ENCODE measurements at regions not wholly inside any gene's neighbourhood (a gene's known extent, or its start where the extent isn't known, plus 50 kb on each side); places are given as distances from the start of the nearest gene placed in this dataset.

- TF ChIP-seq CTCF (IDR thresholded peaks at IDR 0.05; ENCODE audit: low read depth, low read length, missing input control) (no peak), EGR1 (IDR thresholded peaks at IDR 0.05; ENCODE audit: low read depth in 2 of 2) (no peak), YY1 (IDR thresholded peaks at IDR 0.05) (no peak)
- TF ChIP-seq, protein P1, sequence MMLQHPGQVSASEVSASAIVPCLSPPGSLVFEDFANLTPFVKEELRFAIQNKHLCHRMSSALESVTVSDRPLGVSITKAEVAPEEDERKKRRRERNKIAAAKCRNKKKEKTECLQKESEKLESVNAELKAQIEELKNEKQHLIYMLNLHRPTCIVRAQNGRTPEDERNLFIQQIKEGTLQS (IDR thresholded peaks at IDR 0.05) = no peak
Measured at GRCh38 chr1:229784834-229785233, 158.8 kb downstream of the URB2 start.

All from liver (tissue), 3 donors.